G401 (cell line): ENCODE measurements at regions not wholly inside any gene's neighbourhood (a gene's known extent, or its start where the extent isn't known, plus 50 kb on each side); places are given as distances from the start of the nearest gene placed in this dataset.
A peak's percentile ranks its signal among the peaks of the same experiment; 100 is the strongest.
"Not testable (repeated sequence)": the region's sequence is repeated elsewhere in the genome, so short reads cannot be mapped to it uniquely, and the experiment has no call there.

Source experiments
- DNase-seq: peaks from one replicate; pipeline ENCODE4 v3.0.0-alpha.2; 2015; ENCODE audit warnings: low spot score
- in situ Hi-C: cut with HindIII; loops from 2 replicates; pipeline ENCODE4 v1.10.0; 2016; ENCODE audit warnings: low sequenced_read_pairs, mixed read lengths

DNA sequence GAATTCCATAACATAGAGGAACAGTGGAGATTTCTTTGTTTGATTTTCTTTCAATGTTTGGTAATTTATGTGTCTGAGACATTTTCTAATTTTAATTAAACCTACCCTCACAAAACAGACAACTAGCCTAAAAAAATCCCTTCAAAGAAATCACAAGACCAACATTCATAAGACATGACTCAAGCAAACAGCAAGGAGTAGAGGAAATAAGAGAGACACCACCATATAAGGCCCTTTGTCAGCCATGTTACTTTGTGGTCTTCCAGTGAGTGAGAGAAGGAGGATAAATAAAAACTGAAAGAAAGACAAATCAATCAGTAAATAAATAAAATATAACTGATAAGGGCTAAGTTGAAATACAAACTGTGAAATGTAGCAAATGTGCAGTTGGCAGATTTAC is 830.8 kb upstream of the SLC39A10 start:
- in situ Hi-C loops, result no loop called here
- DNase-seq, result no peak

- DNase-seq, result no peak
- in situ Hi-C loops, result no loop called here
Measured at GRCh38 chr2:194824450-194824849, 832.6 kb upstream of the SLC39A10 start.

- in situ Hi-C loops, result no loop called here
- no peak for DNase-seq
Measured at GRCh38 chr2:194822657-194823056, 834.4 kb upstream of the SLC39A10 start.

- in situ Hi-C loops, result no loop called here
- DNase-seq, result no peak
Measured at GRCh38 chr2:194822097-194822496, 834.9 kb upstream of the SLC39A10 start.

DNA sequence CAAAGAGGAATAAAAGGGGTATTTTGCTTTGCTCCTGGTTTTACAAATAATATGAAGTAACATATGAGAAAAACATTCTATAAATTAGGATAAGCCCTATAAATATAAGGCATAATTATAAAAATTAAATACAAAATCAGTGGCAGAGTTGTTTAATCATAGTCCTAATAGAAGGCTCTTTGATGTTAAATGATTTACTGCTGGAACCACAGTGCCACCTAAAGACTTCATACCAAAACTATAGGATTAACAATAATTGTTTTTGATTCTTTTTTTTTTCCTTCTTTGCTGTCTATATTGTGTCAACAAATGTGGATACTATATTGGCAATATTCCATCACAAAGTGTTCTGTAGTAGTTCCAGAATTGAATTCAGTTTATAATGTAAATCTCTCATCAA is 837.7 kb upstream of the SLC39A10 start:
- in situ Hi-C loops, result no loop called here

GRCh38 chr2:194815475-194815874 is 841.6 kb upstream of the SLC39A10 start:
- in situ Hi-C loops, result no loop called here
- DNase-seq, result no peak

More for the DNA sequence above, 837.7 kb upstream of the SLC39A10 start:
- DNase-seq, result peak; percentile 33

GRCh38 chr2:194802589-194802988 is 854.4 kb upstream of the SLC39A10 start:
- in situ Hi-C loops, result no loop called here
- no peak for DNase-seq

DNA sequence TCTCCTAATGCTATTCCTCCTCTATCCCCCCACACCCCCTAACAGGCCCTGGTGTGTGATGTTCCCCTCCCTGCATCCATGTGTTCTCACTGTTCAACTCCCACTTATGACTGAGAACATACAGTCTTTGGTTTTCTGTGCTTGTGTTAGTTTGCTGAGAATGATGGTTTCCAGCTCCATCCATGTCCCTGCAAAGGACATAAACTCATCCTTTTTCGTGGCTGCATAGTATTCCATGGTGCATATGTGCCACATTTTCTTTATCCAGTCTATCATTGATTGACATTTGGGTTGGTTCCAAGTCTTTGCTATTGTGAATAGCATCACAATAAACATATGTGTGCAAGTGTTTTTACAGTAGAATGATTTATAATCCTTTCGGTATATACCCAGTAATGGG is 870.0 kb upstream of the SLC39A10 start:
- in situ Hi-C loops, DNase-seq: not testable (repeated sequence)

GRCh38 chr2:194771394-194771793 is 885.6 kb upstream of the SLC39A10 start:
- in situ Hi-C loops, DNase-seq: not testable (repeated sequence)

- DNase-seq, result no peak
- in situ Hi-C loops, result no loop called here
Measured at GRCh38 chr2:194769030-194769429, 888.0 kb upstream of the SLC39A10 start.

DNA sequence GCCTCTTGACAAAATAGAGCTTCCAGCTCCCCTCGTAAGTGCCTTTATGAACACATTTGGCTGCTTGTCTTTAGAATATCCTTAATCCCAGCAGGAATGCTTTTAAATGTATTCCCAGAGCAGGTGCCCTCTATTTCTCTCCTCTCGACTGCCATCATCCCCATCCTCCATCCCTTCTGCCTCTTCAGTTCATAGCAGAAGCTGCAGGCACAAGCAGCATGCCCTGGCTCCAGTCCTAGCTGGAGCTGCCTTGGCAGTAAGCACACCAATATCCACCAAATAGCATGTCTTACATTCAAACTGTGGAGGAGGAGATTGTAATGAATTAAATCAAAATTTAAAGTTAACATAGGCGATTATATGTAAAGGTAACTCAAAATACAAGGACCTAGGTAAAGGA is 891.3 kb upstream of the SLC39A10 start:
- peak; percentile 93 for DNase-seq
- in situ Hi-C loops, result no loop called here

DNA sequence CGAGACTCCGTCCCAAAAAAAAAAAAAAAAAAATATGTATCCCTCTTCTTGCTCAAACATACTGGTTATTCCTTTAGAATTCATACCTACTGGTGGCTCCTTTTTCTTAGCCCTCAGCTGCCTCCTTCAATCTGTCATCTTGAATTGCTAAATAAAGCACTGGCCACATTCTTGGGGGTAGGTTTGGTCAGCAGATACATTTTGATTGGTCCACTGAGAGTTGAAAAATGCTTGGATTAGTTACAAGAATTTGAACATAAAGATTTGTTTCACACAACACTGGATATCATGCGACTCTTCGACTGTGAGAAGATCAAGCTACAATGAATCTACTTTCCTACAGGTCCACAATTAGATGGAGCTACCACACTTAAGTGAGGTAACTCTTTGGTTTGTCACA is 906.1 kb upstream of the SLC39A10 start:
- DNase-seq, result no peak
- in situ Hi-C loops, result no loop called here

DNA sequence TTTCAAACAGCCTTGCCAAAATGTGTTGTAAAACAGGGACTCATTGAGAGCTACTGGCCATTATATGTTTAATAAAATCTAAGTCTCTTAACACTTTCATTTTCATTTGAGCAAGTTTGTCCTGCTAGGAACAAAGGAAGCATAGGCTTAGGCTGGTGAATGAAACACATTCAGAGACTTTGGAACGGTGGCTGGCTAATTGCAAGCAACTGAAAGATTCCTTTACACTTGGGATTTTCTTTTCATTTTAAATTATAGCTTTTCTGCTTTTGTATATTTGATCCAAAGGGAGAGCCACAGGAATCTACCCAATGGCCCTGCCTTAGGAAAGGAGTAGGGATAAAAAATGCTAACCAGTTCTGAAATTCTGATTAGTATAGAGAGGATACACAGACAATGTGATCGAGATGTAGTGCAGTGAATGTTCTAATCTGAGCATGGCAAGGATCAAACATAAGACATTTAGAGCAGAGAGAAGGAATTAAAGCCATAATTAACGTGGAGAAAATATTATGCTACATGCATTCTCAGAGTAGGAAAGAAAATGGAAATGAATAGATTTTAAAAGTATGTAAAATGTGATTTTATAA is 911.4 kb upstream of the SLC39A10 start:
- DNase-seq, result no peak
- in situ Hi-C loops, result no loop called here

GRCh38 chr2:194742706-194743105 is 914.3 kb upstream of the SLC39A10 start:
- DNase-seq, result no peak
- in situ Hi-C loops, result no loop called here

- DNase-seq, result no peak
- in situ Hi-C loops, result no loop called here
Measured at GRCh38 chr2:194739217-194739616, 917.8 kb upstream of the SLC39A10 start.

GRCh38 chr2:194735837-194736542 is 921.0 kb upstream of the SLC39A10 start:
- no peak for DNase-seq
- in situ Hi-C loops, result no loop called here

GRCh38 chr2:194730266-194730665 is 926.8 kb upstream of the SLC39A10 start:
- DNase-seq, result no peak
- in situ Hi-C loops, result no loop called here

DNA sequence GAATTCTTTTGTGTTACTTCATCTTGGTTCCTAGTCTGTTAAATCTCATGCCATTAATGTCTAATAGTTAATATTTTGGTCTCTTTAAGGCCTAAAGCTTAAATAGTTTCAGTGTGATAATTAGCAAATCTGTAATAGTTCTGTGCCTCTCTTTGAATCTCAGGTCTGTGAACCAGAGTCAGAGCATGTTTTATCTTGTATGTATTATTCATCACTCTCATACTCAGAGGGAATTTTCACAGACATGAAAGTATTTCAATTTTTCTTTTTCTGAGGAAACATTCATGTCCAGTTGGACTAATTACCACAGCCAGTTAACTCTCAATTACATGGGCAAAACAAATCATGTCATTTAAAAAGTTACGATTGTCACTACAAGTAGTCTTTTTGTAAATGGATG is 931.9 kb upstream of the SLC39A10 start:
- DNase-seq, result no peak
- in situ Hi-C loops, result no loop called here

- no peak for DNase-seq
- in situ Hi-C loops, result no loop called here
Measured at GRCh38 chr2:194723446-194723845, 933.6 kb upstream of the SLC39A10 start.

DNA sequence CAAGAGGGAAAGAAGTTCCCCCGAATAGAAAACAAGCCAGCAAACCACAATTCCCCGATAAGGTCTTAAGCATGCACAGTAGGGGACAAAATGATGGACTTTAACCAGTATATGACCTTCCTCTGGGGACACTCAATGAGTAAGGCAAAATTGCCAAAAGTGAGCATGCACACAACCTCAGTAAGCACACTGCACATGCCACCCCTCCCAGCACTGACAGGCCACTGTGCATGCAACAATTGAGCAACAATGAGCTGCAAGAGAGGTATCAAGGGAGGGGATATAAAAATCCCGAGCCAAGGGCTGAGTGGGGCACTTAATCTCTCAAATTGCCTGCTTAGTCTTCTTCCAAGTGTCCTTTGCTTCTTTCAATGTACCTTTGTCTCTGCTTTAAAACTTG is 935.8 kb upstream of the SLC39A10 start:
- in situ Hi-C loops, result no loop called here
- DNase-seq, result no peak

DNA sequence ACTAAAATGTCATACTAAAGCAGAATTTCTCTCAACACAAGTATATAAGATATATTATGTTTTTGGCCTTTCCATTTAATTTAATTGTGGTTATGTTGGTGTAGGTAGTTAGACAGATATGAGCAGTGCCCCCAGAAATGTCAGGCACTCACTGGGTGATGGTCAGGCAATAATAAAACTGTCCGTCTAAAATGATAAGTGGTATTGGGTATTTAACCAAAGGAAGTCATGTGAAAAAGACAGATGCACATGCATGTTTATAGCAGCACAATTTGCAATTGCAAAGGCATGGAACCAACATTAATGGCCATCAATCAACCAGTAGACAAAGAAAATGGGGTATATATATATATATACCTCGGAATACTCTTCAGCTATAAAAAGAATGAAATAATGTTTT is 936.6 kb upstream of the SLC39A10 start:
- no peak for DNase-seq
- in situ Hi-C loops, result no loop called here
